BJ (cell line): ENCODE measurements at regions not wholly inside any gene's neighbourhood (a gene's known extent, or its start where the extent isn't known, plus 50 kb on each side); places are given as distances from the start of the nearest gene placed in this dataset.

ENCODE experiments used
- CTCF ChIA-PET: fragments of 350-600 bp; formaldehyde crosslinking; extraction: SDS; loops from one replicate; lab custom pipeline; 2021; ENCODE audit warnings: antibody characterized with exemption, inconsistent platforms; lab: Yijun Ruan, JAX
- POLR2A ChIA-PET: fragments of 300-600 bp; sonication (Branson Sonifier 250); formaldehyde crosslinking; extraction: SDS; loops from one replicate; lab custom pipeline; 2021; ENCODE audit warnings: antibody characterized with exemption; lab: Charles Lee
- DNase-seq: peaks from one replicate; pipeline ENCODE4 v3.0.0-alpha.2; 2011; ENCODE audit warnings: low read depth
- H3K27me3 ChIP-seq: 2 replicates; pipeline ENCODE4 v1.6.0; 2011; ENCODE audit warnings: low read length; ENCODE audit not compliant: control insufficient read depth, insufficient read depth
- H3K36me3 ChIP-seq: 2 replicates; pipeline ENCODE4 v1.5.1; 2011; ENCODE audit warnings: low read length; ENCODE audit not compliant: control insufficient read depth, insufficient read depth
- H3K4me3 ChIP-seq: 2 replicates; pipeline ENCODE4 v1.5.1; 2011; ENCODE audit warnings: low read depth, mild to moderate bottlenecking, control low read depth, low read length
- CTCF ChIP-seq: IDR thresholded peaks from 2 replicates; pipeline ENCODE4 v1.5.1; 2011; ENCODE audit warnings: low read depth, mild to moderate bottlenecking, control low read depth, inconsistent platforms, low read length, moderate library complexity; ENCODE audit not compliant: insufficient read depth

DNA sequence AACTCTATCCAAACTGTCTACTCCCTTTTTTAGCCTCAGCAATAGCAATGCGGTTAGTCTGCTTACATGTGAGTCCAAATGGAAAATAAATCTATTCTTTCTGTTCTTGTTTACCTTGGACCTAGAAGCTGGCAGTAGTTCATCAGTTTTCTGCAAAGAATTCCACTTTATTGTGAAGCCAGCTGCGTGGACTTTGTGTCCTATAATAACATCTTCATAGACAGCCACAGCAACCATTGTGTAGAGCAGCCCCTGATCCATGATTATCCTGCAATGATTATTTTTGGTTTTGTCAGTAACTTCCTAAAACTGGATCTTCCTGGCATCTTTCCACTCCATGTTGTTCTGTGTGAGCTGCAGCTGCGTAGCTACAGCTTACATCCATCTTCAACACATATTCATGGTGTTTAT is 408.7 kb downstream of the NUF2 start:
- no peak for TF ChIP-seq CTCF
- no peak for DNase-seq
- no peaks in the 10 kb centered on the region for H3K27me3 ChIP-seq
- no peaks in the 10 kb centered on the region for H3K36me3 ChIP-seq
- POLR2A ChIA-PET = no interaction called here
- H3K4me3 ChIP-seq = no peak overlapping the region
- CTCF ChIA-PET = interaction anchor here (0.6 kb wide), 1 partner anchor 167 kb away, joined by 3 read pairs; no protein-coding TSS in a partner anchor

GRCh38 chr1:163737261-163737660 is 415.5 kb downstream of the NUF2 start:
- ChIA-PET POLR2A (no interaction called here), CTCF (interaction anchor here (0.8 kb wide), 1 partner anchor 9 kb away, joined by 3 read pairs; no protein-coding TSS in a partner anchor)
- no peak for TF ChIP-seq CTCF
- DNase-seq = no peak
- Histone ChIP-seq H3K27me3 (no peaks in the 10 kb centered on the region), H3K36me3 (no peaks in the 10 kb centered on the region), H3K4me3 (no peak overlapping the region)

DNA sequence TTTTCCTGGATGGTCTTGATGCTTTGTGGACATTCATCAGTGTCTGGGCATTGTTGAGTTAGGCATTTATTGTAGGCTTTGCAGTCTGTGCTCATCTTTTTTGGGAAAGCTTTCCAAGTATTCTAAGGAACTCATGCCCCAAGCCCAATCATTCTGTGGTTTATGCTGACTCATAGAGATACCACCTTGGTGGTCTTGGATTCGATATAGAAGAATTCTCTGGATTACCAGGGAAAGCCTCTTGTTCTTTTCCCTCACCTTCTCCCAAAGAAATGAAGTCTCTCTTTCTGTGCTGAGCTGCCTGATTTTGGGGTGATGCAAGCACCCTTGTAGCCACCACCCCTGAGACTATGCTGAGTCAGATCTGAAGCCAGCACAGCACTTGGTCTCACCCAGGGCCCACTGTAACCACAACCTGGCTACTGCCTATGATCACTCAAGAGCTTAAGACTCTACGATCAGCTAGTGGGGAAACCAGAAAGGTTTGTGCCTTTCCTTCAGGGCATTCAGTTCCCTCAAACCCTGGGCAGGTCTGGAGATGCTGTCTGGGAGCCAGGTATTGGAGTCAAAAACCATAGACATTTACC is 422.6 kb downstream of the NUF2 start:
- Histone ChIP-seq H3K27me3 (no peaks in the 10 kb centered on the region), H3K4me3 (no peak overlapping the region), H3K36me3 (no peaks in the 10 kb centered on the region)
- ChIA-PET CTCF (no interaction called here), POLR2A (no interaction called here)
- no peak for TF ChIP-seq CTCF
- DNase-seq = no peak

DNA sequence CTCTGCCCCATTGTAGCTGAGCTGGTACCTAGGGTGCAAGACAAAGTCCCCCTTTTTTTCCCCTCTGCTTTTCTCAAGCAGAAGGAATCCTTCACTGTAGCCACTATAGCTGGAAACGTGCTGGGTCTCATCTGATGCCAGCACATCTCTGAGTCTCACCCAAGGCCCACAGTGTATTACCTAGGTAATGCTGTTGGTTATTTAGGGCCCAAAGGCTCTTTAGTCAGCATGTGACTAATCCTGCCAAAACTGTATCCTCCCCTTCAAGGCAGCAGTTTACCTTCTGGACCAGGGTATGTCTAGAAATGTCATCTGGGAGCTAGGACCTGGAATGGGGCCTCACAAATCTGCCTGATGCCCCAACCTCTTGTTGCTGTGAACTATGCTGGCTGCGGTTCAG is 423.4 kb downstream of the NUF2 start:
- ChIA-PET CTCF (interaction anchor here (1.2 to 1.3 kb wide), 2 partner anchors 8 to 15 kb away, joined by 3 to 4 read pairs; no protein-coding TSS in a partner anchor), POLR2A (no interaction called here)
- Histone ChIP-seq H3K4me3 (no peak overlapping the region), H3K36me3 (no peaks in the 10 kb centered on the region), H3K27me3 (no peaks in the 10 kb centered on the region)
- TF ChIP-seq CTCF = no peak
- DNase-seq = no peak

DNA sequence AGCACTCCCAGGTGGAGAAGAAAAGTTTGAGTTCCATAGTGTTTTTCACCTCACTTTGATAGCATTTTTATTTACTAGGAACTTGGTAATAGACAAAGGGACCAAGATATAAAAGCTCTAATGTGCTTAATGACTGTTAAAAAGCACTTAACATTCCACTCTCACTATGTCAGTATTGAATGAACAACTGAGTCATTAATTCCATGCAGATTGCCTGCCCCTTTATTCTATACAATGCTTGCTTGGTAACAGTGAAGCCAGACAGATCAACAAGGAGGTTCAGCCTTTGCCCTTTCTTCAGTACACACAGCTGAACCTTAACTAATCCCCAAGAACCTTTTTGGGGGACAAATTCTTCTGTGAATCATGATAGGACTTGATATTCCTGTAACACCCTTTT is 425.5 kb downstream of the NUF2 start:
- Histone ChIP-seq H3K4me3 (no peak overlapping the region), H3K27me3 (no peaks in the 10 kb centered on the region), H3K36me3 (no peaks in the 10 kb centered on the region)
- POLR2A ChIA-PET = no interaction called here
- peak; percentile 47 for DNase-seq
- CTCF ChIA-PET = interaction anchor here (1.1 to 1.4 kb wide), 2 partner anchors 10 to 50 kb away, joined by 3 read pairs; no protein-coding TSS in a partner anchor
- no peak for TF ChIP-seq CTCF
